BJ (cell line): ENCODE measurements at regions not wholly inside any gene's neighbourhood (a gene's known extent, or its start where the extent isn't known, plus 50 kb on each side); places are given as distances from the start of the nearest gene placed in this dataset.

ENCODE experiments used
- CTCF ChIA-PET: fragments of 350-600 bp; formaldehyde crosslinking; extraction: SDS; loops from one replicate; lab custom pipeline; 2021; ENCODE audit warnings: antibody characterized with exemption, inconsistent platforms; lab: Yijun Ruan, JAX
- POLR2A ChIA-PET: fragments of 300-600 bp; sonication (Branson Sonifier 250); formaldehyde crosslinking; extraction: SDS; loops from one replicate; lab custom pipeline; 2021; ENCODE audit warnings: antibody characterized with exemption; lab: Charles Lee
- DNase-seq: peaks from one replicate; pipeline ENCODE4 v3.0.0-alpha.2; 2011; ENCODE audit warnings: low read depth
- H3K27me3 ChIP-seq: 2 replicates; pipeline ENCODE4 v1.6.0; 2011; ENCODE audit warnings: low read length; ENCODE audit not compliant: control insufficient read depth, insufficient read depth
- H3K36me3 ChIP-seq: 2 replicates; pipeline ENCODE4 v1.5.1; 2011; ENCODE audit warnings: low read length; ENCODE audit not compliant: control insufficient read depth, insufficient read depth
- H3K4me3 ChIP-seq: 2 replicates; pipeline ENCODE4 v1.5.1; 2011; ENCODE audit warnings: low read depth, mild to moderate bottlenecking, control low read depth, low read length
- TF ChIP-seq, protein P1 (sequence below): IDR thresholded peaks from 2 replicates; pipeline ENCODE4 v1.5.1; 2011; ENCODE audit warnings: low read depth, mild to moderate bottlenecking, control low read depth, inconsistent platforms, low read length, moderate library complexity; ENCODE audit not compliant: insufficient read depth

DNA sequence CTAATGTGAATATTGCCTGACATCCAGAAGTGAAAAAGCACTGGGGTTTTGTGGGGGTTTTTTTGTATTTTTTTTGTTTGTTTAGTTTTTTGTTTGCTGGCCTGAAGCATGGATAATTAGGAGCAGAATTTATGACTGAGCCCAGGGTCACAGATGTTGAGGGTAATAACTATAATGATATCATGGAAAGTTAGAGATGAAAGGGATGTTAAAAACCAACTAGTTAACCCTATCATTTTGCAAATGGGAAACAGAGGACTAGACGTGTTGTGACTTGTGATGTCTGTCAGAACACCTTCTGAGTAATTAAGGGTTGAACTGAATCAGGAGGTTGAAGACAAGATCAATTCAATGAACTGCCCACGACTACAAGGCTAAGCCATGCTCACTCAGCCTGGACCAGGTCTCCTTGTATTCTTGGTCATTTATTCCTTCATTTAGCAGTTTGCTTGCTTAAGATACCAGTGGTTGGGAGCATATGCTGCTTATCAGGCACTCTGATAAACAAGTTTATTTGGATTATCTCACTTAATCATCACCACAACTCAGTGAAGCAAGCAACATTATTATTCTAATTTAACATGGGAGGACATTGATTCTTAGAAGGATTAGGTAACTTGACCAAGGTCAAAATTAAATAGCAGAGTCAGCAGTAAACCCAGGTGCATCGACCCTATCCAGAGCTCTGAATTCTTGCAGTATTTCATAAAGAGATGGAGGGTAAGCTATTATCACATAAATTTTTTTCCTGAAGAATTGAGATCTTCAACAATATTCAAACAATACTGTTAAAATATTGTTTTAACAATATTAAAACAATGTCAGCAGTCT is 75.7 kb upstream of the PIK3R1 start:
- ChIA-PET CTCF (interaction anchor here (1.0 kb wide), 1 partner anchor 30 kb away, joined by 3 read pairs; no protein-coding TSS in a partner anchor), POLR2A (no interaction called here)
- Histone ChIP-seq H3K27me3 (no peaks in the 10 kb centered on the region), H3K36me3 (no peaks in the 10 kb centered on the region), H3K4me3 (no peak overlapping the region)
- DNase-seq, result no peak
- TF ChIP-seq, protein P1, sequence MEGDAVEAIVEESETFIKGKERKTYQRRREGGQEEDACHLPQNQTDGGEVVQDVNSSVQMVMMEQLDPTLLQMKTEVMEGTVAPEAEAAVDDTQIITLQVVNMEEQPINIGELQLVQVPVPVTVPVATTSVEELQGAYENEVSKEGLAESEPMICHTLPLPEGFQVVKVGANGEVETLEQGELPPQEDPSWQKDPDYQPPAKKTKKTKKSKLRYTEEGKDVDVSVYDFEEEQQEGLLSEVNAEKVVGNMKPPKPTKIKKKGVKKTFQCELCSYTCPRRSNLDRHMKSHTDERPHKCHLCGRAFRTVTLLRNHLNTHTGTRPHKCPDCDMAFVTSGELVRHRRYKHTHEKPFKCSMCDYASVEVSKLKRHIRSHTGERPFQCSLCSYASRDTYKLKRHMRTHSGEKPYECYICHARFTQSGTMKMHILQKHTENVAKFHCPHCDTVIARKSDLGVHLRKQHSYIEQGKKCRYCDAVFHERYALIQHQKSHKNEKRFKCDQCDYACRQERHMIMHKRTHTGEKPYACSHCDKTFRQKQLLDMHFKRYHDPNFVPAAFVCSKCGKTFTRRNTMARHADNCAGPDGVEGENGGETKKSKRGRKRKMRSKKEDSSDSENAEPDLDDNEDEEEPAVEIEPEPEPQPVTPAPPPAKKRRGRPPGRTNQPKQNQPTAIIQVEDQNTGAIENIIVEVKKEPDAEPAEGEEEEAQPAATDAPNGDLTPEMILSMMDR, result no peak

DNA sequence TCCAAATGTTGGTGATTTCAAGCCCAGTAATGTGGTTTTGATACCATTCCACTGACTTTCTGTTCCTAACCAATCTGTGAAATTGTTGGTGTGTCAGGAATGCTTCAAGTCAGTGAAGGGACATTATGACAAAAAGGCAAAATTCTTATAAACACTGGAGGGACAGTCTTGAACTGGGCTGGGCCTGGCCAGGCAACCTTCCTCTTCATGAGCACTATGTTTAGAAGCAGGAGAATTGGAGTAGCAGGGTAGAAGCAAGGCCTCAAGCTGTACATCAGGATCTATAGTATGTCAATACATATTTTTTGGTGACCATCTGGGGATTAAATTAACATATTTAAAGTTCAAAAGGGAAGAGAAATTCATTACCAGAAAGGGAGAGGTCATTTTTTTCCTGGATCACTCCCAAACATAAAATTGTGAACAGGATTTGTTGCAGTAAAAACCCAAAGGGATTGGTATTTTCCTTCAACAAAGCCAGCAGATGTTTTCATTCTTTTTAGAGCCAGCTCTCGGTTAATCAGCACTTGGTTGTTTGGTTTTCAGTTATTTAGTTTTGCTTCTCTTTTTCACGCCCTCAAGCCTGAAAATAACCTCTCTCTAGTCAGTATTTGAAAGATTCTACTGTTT is 77.9 kb upstream of the PIK3R1 start:
- TF ChIP-seq, protein P1, result no peak
- Histone ChIP-seq H3K27me3 (no peaks in the 10 kb centered on the region), H3K4me3 (no peak overlapping the region), H3K36me3 (no peaks in the 10 kb centered on the region)
- DNase-seq, result peak; percentile 73
- ChIA-PET POLR2A (no interaction called here), CTCF (interaction anchor here (3.4 kb wide), 1 partner anchor 10 kb away, joined by 14 read pairs; no protein-coding TSS in a partner anchor)

DNA sequence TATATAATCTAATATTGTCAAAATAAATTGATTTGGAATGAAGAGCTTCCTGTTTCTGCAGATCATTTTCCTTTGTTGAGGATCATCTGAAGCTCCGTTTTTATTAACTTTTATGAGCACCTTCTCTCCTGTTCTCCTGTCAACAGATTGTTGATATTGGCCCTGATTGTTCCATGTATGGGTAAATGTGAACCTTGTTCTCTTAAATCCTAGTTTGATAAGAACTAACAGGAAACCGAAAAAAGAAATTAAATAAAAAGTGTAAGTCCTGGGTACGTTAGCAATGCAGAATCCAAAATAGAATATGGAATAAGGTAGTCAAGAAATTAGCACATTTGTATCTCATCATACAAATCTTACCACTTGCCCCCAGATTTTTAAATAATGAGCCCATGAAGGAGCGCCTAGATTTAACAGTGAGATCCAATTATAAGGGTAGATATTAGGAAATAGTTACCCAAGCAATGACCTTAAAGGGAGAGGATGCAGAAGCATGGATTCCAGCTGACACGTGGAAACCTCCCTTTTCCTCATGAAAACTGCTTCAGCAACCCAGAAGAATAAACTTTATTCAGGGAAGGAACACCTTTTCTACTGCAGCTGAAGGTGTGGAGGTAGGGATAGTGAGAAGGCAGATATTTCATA is 80.8 kb upstream of the PIK3R1 start:
- Histone ChIP-seq H3K27me3 (no peaks in the 10 kb centered on the region), H3K36me3 (no peaks in the 10 kb centered on the region), H3K4me3 (no peak overlapping the region)
- TF ChIP-seq, protein P1, result no peak
- ChIA-PET POLR2A (no interaction called here), CTCF (no interaction called here)
- DNase-seq, result no peak

DNA sequence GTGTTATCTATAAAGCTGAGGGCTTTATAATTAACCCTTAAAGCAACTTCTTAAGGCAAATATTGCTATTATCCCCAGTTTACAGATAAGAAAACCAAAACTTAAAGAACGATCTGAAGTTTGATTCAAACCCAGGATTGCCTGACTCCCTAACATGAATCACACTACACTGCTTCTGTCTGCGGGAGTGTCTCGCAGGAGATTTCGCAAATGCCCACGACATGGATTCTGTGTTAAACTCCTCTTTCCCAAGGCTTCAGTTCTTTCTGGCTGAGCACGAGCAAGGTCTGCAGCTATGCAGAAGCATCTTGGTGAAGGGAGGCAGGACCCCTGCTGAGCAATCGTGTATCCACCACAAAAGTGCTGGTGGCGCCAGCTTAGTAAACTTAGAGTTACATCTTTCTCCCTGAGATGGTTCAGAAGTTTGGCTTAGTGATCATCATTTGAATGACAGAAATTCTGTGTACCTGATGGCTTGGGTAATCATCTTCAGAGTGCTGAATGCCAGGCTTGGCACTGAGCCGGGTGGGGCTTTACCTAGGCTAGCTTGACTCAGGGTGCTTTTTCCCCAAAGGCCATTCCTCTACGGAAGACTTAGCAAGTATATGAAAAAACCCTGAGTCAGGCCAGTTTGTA is 81.4 kb upstream of the PIK3R1 start:
- CTCF ChIA-PET, result no interaction called here
- Histone ChIP-seq H3K36me3 (no peaks in the 10 kb centered on the region), H3K4me3 (no peak overlapping the region), H3K27me3 (no peaks in the 10 kb centered on the region)
- TF ChIP-seq, protein P1, result no peak
- POLR2A ChIA-PET, result no interaction called here
- no peak for DNase-seq

DNA sequence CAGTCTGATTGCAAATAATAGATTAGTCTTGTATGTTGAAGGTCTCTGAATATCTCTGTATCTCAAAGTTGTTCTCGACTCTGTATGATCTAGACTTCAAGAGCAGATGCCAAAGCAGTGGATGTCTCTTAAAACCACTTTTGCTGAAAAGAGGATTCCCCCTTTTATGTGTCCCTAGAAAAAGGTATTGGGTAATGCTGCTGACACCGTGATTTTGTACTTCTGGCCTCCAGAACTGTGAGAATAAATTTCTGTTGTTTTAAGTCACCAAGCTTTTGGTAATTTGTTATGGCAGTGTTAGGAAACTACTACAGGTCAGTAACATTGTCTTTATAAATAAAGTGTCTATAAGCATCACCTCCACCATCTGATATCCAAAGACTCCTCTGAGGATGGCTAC is 85.3 kb upstream of the PIK3R1 start:
- ChIA-PET CTCF (no interaction called here), POLR2A (no interaction called here)
- Histone ChIP-seq H3K4me3 (no peak overlapping the region), H3K27me3 (no peaks in the 10 kb centered on the region), H3K36me3 (no peaks in the 10 kb centered on the region)
- no peak for DNase-seq
- TF ChIP-seq, protein P1, result no peak
